ENCODE measurements at regions not wholly inside any gene's neighbourhood (a gene's known extent, or its start where the extent isn't known, plus 50 kb on each side); places are given as distances from the start of the nearest gene placed in this dataset.
A peak's percentile ranks its signal among the peaks of the same experiment; 100 is the strongest.

- Histone ChIP-seq H3K27ac (replicated peaks in 1 of 4) (no peak overlapping the region), H3K4me3 (no peak overlapping the region), H3K4me1 (no peaks in the 10 kb centered on the region), H3K36me3 (no peaks in the 10 kb centered on the region), H3K27me3 (no peaks in the 10 kb centered on the region), H3K9me3 (no peaks in the 10 kb centered on the region)
- no peak for DNase-seq (ENCODE audit: extremely low spot score)
- TF ChIP-seq CTCF (IDR thresholded peaks at IDR 0.05) (no peak), POLR2A (IDR thresholded peaks at IDR 0.05; ENCODE audit: low read depth) (no peak), EP300 (IDR thresholded peaks at IDR 0.05) (no peak), POLR2AphosphoS5 (IDR thresholded peaks at IDR 0.05) (no peak)
- intact Hi-C loops (cut with DNase I): no loop called here
- 29% methylated on average over 2 of the region's 2 CpGs for WGBS
Observed at GRCh38 chr11:25733777-25734176, 598.2 kb upstream of the ANO3 start.

DNA sequence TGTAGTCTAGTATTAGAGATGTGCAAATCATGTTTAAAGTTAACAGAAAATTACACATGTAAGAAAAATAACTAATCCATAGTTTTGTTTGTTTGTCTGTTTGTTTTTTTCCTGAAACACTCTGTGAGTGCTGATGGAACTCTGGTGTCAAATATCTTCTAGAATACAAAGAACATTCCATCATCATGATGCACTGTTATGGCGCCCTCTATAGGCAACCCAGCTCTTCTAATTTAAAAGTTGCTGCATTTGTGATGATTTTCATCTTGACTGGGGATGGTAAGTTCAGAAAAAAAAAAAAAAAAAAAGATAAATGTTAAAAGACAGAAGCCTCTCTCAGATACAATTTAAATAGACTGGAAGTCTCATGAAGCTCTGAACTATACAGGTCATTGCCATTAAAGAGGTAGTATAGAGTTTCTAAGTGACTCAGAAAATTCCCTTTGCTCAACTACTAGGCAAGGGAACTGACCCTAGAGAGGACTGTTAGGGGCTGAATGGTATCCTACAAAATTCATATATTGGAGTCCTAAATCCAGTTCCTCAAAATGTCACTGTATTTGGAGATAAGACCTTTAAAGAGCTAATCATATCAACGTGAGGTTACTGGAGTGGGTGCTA is 597.2 kb upstream of the ANO3 start:
- Histone ChIP-seq H3K27me3 (no peaks in the 10 kb centered on the region), H3K36me3 (no peaks in the 10 kb centered on the region), H3K9me3 (no peaks in the 10 kb centered on the region), H3K4me1 (no peaks in the 10 kb centered on the region), H3K27ac (replicated peaks in 1 of 4) (no peak overlapping the region), H3K4me3 (no peak overlapping the region)
- no peak for DNase-seq (ENCODE audit: extremely low spot score)
- WGBS: 45% methylated on average over 2 of the region's 2 CpGs
- TF ChIP-seq EP300 (IDR thresholded peaks at IDR 0.05) (no peak), CTCF (IDR thresholded peaks at IDR 0.05) (peak in 1 of 3 experiments; percentile 10)
- intact Hi-C loops (cut with DNase I): no loop called here

GRCh38 chr11:25737071-25737675 is 594.8 kb upstream of the ANO3 start:
- H3K27ac ChIP-seq (replicated peaks in 1 of 4): no peak overlapping the region
- H3K9me3 ChIP-seq: no peaks in the 10 kb centered on the region
- H3K36me3 ChIP-seq: no peaks in the 10 kb centered on the region
- intact Hi-C loops (cut with DNase I): no loop called here
- no peaks in the 10 kb centered on the region for H3K4me1 ChIP-seq
- no peak overlapping the region for H3K4me3 ChIP-seq
- no peak for DNase-seq (ENCODE audit: extremely low spot score)
- H3K27me3 ChIP-seq: no peaks in the 10 kb centered on the region
- TF ChIP-seq CTCF (IDR thresholded peaks at IDR 0.05) (no peak), POLR2AphosphoS5 (IDR thresholded peaks at IDR 0.05) (no peak), EP300 (IDR thresholded peaks at IDR 0.05) (no peak), POLR2A (IDR thresholded peaks at IDR 0.05; ENCODE audit: low read depth) (no peak)
- WGBS: 88% methylated on average over 3 of the region's 3 CpGs

- no peak overlapping the region for H3K27ac ChIP-seq (replicated peaks in 1 of 4)
- H3K4me3 ChIP-seq: no peak overlapping the region
- H3K9me3 ChIP-seq: no peaks in the 10 kb centered on the region
- H3K4me1 ChIP-seq: no peaks in the 10 kb centered on the region
- no peaks in the 10 kb centered on the region for H3K27me3 ChIP-seq
- TF ChIP-seq POLR2A (IDR thresholded peaks at IDR 0.05; ENCODE audit: low read depth): no peak
- no peak for TF ChIP-seq EP300 (IDR thresholded peaks at IDR 0.05)
- no peak for TF ChIP-seq CTCF (IDR thresholded peaks at IDR 0.05)
- no peak for TF ChIP-seq POLR2AphosphoS5 (IDR thresholded peaks at IDR 0.05)
- DNase-seq (ENCODE audit: extremely low spot score): no peak
- WGBS: 57% methylated on average over 1 of the region's 1 CpG
- no peaks in the 10 kb centered on the region for H3K36me3 ChIP-seq
- intact Hi-C loops (cut with DNase I): no loop called here
Observed at GRCh38 chr11:25741886-25742285, 590.0 kb upstream of the ANO3 start.

DNA sequence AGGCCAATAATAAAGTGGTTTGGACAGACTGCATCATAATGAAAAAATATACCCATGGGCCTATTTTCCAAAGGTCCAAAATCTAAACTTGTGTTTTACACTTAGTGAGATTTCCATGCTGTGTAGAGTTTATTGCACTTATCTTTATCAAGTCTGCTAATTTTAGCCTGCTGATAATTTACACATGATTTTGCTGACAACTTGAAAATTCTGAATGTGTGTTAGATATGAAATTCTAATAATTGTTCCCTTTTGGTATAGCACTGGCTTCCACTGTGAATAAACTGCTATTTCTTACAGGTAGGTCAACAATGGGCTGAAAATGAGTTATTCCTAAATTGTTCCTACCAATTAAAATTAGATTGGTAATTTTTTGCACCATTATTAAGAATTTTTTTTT is 589.1 kb upstream of the ANO3 start:
- no peak for TF ChIP-seq POLR2A (IDR thresholded peaks at IDR 0.05; ENCODE audit: low read depth)
- no peak for TF ChIP-seq EP300 (IDR thresholded peaks at IDR 0.05)
- no peak for TF ChIP-seq POLR2AphosphoS5 (IDR thresholded peaks at IDR 0.05)
- TF ChIP-seq CTCF (IDR thresholded peaks at IDR 0.05): no peak
- Histone ChIP-seq H3K27ac (replicated peaks in 1 of 4) (no peak overlapping the region), H3K36me3 (no peaks in the 10 kb centered on the region), H3K9me3 (no peaks in the 10 kb centered on the region), H3K27me3 (no peaks in the 10 kb centered on the region), H3K4me1 (no peaks in the 10 kb centered on the region), H3K4me3 (no peak overlapping the region)
- intact Hi-C loops (cut with DNase I): no loop called here
- DNase-seq (ENCODE audit: extremely low spot score): no peak
